ENCODE measurements at regions not wholly inside any gene's neighbourhood (a gene's known extent, or its start where the extent isn't known, plus 50 kb on each side); places are given as distances from the start of the nearest gene placed in this dataset.

- no peak for DNase-seq
Observed at GRCh38 chr16:6110346-6110745, 1012.8 kb upstream of the EEF2KMT start.

DNA sequence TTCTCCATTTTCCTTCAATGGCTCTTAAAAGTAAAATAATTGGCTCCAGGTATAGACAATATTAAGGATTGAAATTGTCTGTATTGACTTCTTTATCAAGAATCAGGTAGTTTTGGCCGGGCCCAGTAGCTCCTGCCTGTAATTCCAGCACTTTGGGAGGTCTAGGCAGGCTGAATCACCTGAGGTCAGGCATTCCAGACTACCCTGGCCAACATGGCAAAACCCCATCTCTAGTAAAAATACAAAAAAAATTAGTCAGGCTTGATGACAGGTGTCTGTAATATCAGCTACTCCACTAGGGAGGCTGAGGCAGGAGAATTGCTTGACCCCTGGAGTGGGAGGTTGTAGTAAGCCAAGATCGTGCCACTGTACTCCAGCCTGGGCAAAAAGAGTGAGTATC is 1008.5 kb upstream of the EEF2KMT start:
- DNase-seq: no peak

GRCh38 chr16:6105115-6105514 is 1007.5 kb upstream of the EEF2KMT start:
- DNase-seq: no peak

GRCh38 chr16:6104428-6104827 is 1006.8 kb upstream of the EEF2KMT start:
- no peak for DNase-seq

GRCh38 chr16:6103561-6103960 is 1006.0 kb upstream of the EEF2KMT start:
- DNase-seq: no peak

- DNase-seq: no peak
Observed at GRCh38 chr16:6099102-6099501, 1001.5 kb upstream of the EEF2KMT start.

- DNase-seq: no peak
Observed at GRCh38 chr16:6096931-6097670, 999.5 kb upstream of the EEF2KMT start.

GRCh38 chr16:6095414-6095813 is 997.8 kb upstream of the EEF2KMT start:
- no peak for DNase-seq

- DNase-seq: no peak
Observed at GRCh38 chr16:6091021-6091420, 993.4 kb upstream of the EEF2KMT start.

GRCh38 chr16:6081320-6081976 is 983.9 kb upstream of the EEF2KMT start:
- DNase-seq: peak; percentile 40

DNA sequence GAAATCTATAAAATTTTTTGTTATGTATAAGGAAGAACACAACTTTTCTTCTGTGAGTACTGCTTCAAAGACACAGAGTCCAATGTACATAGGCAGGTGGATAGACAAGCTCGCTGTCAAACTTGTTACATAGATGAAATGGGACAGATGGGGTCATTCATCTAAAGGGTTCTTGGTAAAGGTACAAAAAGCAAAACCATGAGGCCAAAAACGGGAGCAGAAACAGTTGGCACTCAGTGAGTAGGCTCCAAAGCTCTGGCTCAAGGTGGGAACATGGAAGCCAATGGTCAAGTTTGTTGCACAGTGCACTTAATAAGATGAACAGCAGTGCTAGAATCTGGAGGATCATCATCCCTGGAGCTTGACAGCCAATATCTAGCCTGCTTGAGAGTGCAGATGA is 979.0 kb upstream of the EEF2KMT start:
- no peak for DNase-seq

DNA sequence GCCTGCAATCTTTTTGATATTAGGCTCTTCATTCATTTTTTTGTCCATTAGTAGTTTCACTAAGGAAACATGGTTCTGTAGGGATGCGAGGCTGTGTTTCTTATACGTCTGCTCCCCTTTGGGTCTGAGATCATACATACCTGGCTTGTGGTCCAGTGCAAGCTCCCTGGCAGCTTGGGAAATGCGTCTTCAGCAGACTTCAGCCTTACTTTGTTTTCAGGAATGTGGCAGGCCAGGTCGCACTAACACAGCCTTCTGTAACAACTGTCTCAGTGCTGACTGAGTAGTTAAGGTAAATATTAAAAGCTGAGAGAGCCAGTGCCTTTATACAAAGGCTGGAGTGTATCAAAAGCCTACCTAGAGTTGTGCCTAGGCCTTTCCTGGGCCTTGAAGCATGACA is 970.5 kb upstream of the EEF2KMT start:
- DNase-seq: no peak

- DNase-seq: no peak
Observed at GRCh38 chr16:6066652-6067051, 969.1 kb upstream of the EEF2KMT start.

DNA sequence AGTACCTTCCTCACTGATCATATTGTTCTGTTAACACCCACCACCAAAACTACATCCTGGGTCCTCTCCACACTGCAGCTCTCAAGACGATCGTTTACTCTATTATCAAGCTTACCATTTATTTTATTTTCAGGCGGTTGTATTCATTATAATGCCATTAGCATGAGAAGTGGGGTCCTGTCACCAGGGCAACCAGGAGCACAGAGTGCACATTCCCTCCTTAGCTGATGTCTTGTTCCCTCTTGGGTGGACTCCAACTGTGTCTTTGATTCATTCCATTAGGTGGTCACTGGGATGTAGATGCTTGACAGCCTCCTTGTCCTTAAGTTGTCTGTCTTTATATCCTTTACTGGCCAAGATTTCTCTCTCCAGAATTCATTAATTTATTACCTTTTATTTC is 965.9 kb upstream of the EEF2KMT start:
- no peak for DNase-seq

DNA sequence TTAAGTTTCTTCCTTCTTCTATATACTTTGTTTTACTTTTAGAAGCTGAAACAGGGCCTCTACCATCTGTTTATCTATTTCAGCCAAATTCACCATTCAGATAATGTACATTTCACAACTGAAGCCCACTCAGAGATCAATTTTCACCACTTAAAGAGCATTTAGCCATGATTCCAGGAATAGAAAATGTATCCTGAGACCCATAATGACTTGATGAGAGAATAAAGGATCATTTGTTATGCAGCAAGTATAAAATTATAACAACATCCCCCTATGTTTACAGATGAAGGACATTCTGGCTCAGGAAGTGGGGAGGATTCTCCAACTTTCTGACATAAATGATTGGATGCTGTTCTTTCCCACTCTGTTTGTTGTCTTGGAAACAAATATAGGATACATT is 962.1 kb upstream of the EEF2KMT start:
- DNase-seq: no peak

GRCh38 chr16:6057821-6058220 is 960.2 kb upstream of the EEF2KMT start:
- no peak for DNase-seq

DNA sequence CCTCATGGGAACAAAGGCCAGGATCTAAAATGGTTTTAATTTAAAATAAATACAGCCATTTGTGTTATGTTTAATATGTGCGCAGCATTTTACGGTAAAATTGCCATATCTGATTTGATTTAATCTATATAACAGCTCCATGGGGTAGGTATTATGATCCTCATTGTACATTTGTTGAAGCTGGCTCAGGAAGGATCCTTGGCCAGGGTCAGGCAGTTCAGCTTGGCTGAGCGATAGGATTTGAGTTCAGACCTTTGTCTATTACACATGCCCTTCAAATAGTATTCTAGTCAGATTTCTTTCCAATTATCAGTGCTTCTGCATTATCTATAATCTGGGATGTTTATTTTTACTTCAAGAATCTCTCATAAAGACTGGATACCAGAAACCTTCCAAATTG is 950.4 kb upstream of the EEF2KMT start:
- no peak for DNase-seq

DNA sequence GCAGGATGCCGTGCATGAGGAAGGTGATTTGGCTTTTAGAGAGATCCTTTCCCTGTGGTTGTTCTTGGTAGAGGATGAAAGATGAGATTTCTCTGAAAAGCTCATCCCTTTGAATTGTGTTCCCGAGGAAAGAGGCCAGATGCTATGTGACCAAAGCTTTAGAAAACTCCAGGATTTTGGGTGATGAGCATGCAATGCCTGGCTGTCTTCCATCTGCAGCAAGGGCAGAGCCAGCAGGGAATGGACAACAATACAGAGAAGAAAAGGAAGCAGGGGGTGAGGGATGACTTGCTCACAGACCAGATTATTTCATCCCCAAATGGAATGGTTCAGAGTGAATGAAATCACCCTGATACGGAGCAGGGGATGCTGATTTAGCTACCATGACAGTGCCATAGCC is 949.7 kb upstream of the EEF2KMT start:
- no peak for DNase-seq

DNA sequence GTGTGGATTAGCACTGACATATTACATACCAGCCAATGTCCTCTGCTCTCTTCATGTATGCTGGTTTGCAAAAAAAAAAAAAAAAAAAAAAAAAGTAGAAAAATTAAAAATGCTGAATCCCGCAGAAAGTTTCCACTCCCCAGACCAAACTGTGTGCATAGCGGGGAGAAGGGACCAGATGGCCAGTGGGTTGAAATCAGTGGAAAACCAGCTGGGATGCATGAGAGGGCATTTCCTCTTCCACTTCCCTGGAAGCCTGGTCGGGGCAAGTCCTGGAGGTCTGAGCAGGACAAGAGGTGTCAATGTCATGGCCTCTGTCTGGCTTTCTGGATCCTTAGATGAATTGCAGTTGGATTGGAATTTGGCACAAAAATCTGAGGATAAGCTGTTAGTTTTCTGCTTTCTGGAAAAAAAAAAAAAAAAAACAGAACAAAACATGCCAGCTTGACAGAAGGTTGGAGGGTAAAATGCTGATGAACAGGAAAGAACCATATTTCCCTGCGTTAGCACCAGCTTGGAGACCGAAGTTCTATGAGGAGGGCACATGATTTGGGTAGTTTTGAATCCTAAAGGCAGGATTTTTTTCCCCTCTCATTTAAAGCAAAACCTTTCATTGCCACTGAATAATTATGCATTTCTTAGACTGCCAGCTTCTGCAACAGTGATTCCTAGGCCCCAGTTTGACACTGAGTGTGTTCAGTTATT is 941.5 kb upstream of the EEF2KMT start:
- no peak for DNase-seq

DNA sequence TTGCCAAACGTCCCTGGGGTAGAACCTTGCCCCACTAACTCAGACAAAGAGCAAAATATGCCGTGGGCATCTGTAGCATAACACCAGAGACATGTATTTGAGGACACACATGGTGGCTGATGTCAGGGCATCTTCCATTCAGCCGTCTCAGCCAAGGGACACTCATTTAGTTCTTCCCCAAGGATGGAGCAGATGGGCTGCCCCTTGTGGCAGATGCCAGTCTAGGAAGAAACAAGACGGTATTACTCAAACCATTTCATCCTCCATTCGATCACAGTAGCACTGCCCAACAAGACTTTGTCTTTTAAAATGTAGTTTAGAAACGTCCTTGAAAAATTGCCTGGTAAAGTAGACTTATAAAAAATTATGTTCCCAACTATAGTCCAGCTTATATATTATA is 937.6 kb upstream of the EEF2KMT start:
- DNase-seq: no peak

DNA sequence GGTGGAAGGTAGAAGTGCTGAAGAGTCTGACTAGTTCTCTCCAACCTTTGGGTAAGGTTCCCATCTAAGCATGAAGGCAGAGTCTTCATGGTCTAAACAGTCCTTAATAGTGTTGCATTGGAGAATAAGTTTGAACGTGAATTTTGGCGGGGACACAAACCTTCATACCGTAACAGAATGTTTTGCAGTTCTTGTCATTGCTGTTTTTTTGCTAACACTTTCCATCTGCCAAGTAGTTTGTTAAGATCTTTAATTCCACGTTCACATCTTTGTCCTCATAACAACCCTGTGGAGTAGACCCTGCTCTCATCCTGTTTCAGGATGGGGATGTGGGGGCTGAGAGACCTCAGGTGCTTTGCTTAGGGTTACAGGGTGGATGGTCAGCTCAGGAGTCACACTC is 936.9 kb upstream of the EEF2KMT start:
- DNase-seq: no peak

DNA sequence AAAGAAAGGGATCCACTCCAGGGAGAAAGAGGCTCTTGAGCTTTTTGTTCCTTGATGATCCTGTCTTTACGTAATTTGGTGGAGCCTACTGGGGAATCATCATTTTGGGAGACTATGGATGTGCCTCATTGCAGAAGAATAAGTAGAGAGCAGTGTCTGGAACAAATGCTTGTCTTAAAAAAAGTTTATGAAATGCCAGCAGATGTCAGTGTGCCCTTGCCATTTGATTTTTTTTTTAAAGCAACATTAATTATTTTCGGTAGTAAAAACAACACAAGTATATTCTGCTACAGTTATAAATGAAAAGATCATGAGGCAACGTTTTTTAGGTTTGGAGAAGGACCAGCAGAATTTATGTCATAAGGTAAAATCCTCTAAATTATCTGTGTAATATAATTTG is 934.8 kb upstream of the EEF2KMT start:
- no peak for DNase-seq

DNA sequence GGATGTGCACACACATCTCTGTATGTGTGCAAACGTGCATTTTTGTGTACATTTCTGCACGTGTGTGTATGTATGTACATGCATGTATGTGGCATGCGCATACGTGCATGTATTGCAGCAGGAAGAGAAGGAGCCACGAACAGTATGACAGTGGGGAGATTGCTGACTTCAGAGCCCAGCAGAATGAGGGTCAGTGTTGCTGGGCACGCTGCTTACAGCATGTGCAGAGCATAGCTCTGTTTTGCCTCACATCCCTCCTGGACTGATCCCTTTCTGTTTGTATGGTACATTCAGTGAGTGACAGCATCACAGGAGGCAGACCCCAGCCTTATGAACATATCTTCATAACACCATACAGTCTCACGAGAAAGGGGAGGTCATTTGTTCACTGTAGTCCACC is 934.0 kb upstream of the EEF2KMT start:
- no peak for DNase-seq

DNA sequence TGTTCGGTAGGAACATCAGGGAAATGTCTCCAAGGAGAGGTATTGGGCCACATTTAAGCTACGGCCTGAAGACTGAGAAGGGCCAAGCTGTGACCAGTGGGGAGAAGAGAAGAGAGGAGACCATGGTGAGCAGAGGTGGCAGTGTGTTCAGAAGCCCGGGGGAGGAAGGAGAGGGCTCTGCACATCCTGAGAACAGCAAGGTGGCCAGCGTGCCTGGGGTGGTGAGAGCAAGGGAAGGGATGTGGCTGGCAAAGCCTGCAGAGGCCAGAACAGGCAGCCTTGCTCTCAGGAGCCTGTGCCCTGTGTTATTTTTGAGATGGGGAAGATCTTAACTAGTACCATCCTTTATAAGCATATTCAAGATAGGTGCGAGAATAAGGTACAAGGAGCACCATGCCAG is 933.5 kb upstream of the EEF2KMT start:
- DNase-seq: no peak

All from activated CD4-positive, alpha-beta T cell treated with anti-CD3 and anti-CD28 coated beads, Interleukin-2, Interleukin-6, amounts not matched to agents 100 ng/mL and 50 ng/mL, durations not matched to agents 16 hours and 8 hours (primary cell).